ENCODE measurements at regions not wholly inside any gene's neighbourhood (a gene's known extent, or its start where the extent isn't known, plus 50 kb on each side); places are given as distances from the start of the nearest gene placed in this dataset.

DNA sequence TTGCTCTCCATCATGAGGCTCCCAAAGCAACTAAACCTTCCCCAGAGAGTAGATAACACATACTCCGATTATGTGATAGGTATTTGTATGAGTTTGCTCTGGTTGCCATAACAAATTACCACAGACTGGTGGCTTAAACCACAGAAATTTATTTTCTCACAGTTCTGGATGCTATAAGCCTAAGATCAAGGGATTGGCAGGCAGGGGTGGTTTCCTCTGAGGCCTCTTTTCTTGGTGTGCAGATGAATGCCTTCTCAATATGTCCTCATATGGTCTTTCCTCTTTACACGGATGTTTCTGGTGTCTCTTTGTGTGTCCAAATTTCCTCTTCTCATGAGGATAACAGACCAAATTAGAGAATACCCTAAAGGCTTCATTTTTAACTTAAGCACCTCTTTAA lies 285.8 kb upstream of the GRIP1 start:
- WGBS (ENCODE audit: low lambda C conversion rate) = 0% methylated on average over 2 of the region's 2 CpGs
- FAIRE-seq = no peak
- H3K4me3 ChIP-seq (replicated peaks in 1 of 3; ENCODE audit: insufficient read depth in 1 of 3, low read depth in 2 of 3, low read length in 3 of 3) = no peak overlapping the region
- H2AFZ ChIP-seq (ENCODE audit: low read length) = no peak overlapping the region
- intact Hi-C loops (cut with micrococcal nuclease; ENCODE audit: unreplicated experiment) = no loop called here
- ChIA-PET POLR2A (no interaction called here), CTCF (ENCODE audit: low intra/inter-chr PET ratio, low total read pairs) (no interaction called here)
- no peaks in the 10 kb centered on the region; a peak in 1 of 5 replicates for H3K27me3 ChIP-seq (ENCODE audit: control insufficient read depth in 1 of 2, insufficient read depth in 2 of 2, low read length in 2 of 2)
- H3K4me2 ChIP-seq (ENCODE audit: low read depth, low read length) = no peak overlapping the region
- no TSS peak for BruUV-seq (replicated peaks)
- no peak overlapping the region for H3K27ac ChIP-seq (ENCODE audit: extremely low read length, insufficient read depth, low read length)
- H3K9ac ChIP-seq (ENCODE audit: insufficient read depth, low read depth, low read length) = no peak overlapping the region
- in situ Hi-C loops (cut with HindIII; ENCODE audit: extremely low pct_ligation_motif_present, low pct_unique_long_range_greater_than_20kb) = no loop called here
- no peak for TF ChIP-seq ZSCAN22 (CRISPR knock-in tag; IDR thresholded peaks at IDR 0.05)
- TF ChIP-seq ZC3H4 (CRISPR knock-in tag; IDR thresholded peaks at IDR 0.05; ENCODE audit: borderline replicate concordance) = no peak
- no peak for TF ChIP-seq PHF5A (CRISPR knock-in tag; IDR thresholded peaks at IDR 0.05; ENCODE audit: low read depth, unreplicated experiment)
- no peak for TF ChIP-seq ZNF337 (CRISPR knock-in tag; IDR thresholded peaks at IDR 0.05; ENCODE audit: borderline replicate concordance, low read depth)
- no peak for TF ChIP-seq ZNF496 (CRISPR knock-in tag; IDR thresholded peaks at IDR 0.05; ENCODE audit: insufficient replicate concordance)
- no peak for TF ChIP-seq SIX4 (CRISPR knock-in tag; IDR thresholded peaks at IDR 0.05)
- TF ChIP-seq MED8 (CRISPR knock-in tag; IDR thresholded peaks at IDR 0.05; ENCODE audit: insufficient replicate concordance) = no peak
- no peak for TF ChIP-seq PCBP2 (optimal IDR thresholded peaks at IDR 0.05; ENCODE audit: low read depth, low read length, poor library complexity, severe bottlenecking)
- TF ChIP-seq, protein P1, sequence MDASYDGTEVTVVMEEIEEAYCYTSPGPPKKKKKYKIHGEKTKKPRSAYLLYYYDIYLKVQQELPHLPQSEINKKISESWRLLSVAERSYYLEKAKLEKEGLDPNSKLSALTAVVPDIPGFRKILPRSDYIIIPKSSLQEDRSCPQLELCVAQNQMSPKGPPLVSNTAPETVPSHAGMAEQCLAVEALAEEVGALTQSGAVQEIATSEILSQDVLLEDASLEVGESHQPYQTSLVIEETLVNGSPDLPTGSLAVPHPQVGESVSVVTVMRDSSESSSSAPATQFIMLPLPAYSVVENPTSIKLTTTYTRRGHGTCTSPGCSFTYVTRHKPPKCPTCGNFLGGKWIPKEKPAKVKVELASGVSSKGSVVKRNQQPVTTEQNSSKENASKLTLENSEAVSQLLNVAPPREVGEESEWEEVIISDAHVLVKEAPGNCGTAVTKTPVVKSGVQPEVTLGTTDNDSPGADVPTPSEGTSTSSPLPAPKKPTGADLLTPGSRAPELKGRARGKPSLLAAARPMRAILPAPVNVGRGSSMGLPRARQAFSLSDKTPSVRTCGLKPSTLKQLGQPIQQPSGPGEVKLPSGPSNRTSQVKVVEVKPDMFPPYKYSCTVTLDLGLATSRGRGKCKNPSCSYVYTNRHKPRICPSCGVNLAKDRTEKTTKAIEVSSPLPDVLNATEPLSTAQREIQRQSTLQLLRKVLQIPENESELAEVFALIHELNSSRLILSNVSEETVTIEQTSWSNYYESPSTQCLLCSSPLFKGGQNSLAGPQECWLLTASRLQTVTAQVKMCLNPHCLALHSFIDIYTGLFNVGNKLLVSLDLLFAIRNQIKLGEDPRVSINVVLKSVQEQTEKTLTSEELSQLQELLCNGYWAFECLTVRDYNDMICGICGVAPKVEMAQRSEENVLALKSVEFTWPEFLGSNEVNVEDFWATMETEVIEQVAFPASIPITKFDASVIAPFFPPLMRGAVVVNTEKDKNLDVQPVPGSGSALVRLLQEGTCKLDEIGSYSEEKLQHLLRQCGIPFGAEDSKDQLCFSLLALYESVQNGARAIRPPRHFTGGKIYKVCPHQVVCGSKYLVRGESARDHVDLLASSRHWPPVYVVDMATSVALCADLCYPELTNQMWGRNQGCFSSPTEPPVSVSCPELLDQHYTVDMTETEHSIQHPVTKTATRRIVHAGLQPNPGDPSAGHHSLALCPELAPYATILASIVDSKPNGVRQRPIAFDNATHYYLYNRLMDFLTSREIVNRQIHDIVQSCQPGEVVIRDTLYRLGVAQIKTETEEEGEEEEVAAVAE (CRISPR knock-in tag; IDR thresholded peaks at IDR 0.05; ENCODE audit: borderline replicate concordance) = no peak
- H3K79me2 ChIP-seq (ENCODE audit: insufficient read depth, low read length) = no peaks in the 10 kb centered on the region
- H3K9me3 ChIP-seq (ENCODE audit: low read length) = no peaks in the 10 kb centered on the region
- H4K20me1 ChIP-seq (ENCODE audit: insufficient read depth, low read length) = no peaks in the 10 kb centered on the region
- no peaks in the 10 kb centered on the region for H3K4me1 ChIP-seq (ENCODE audit: insufficient read depth, low read length)
- no peak for ATAC-seq
- DNase-seq (ENCODE audit: low spot score) = no peak
- no peaks in the 10 kb centered on the region for H3K36me3 ChIP-seq (replicated peaks in 1 of 2; ENCODE audit: control insufficient read depth in 1 of 2, insufficient read depth in 2 of 2, low read length in 2 of 2)

All from HepG2 (cell line).